ENCODE measurements at regions not wholly inside any gene's neighbourhood (a gene's known extent, or its start where the extent isn't known, plus 50 kb on each side); places are given as distances from the start of the nearest gene placed in this dataset.
"Not testable (repeated sequence)": the region's sequence is repeated elsewhere in the genome, so short reads cannot be mapped to it uniquely, and the experiment has no call there.

GRCh38 chrX:96481831-96482230 lies 202.8 kb upstream of the DIAPH2 start:
- no peak for ATAC-seq

DNA sequence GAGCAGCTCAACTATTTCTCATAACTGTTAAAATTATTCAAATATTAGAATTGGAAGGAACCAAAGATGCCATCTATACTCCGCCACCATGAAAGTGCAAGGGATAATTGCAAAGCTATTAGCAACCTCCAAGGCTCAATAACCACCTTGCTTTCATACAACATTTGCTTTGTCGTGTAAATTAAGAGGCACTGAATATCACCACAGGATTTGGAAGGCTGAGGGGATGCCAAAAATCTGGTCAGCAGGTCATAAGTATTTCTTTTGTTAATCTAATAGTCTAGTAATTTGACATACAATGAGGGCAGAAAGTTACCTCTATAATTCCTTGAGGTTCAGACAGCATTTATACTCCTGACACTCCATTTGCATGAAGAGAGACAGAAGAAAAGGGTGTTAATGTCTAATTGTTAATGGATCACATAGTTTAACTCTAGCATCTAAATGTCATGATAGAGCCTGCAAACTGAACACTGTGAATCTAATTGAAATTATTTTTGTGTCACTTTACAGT lies 200.9 kb upstream of the DIAPH2 start:
- ATAC-seq (no peak), DNase-seq (no peak)
- intact Hi-C loops (cut with micrococcal nuclease): no loop called here

More at GRCh38 chrX:96481831-96482230, 202.8 kb upstream of the DIAPH2 start:
- intact Hi-C loops (cut with micrococcal nuclease): no loop called here
- DNase-seq: no peak

DNA sequence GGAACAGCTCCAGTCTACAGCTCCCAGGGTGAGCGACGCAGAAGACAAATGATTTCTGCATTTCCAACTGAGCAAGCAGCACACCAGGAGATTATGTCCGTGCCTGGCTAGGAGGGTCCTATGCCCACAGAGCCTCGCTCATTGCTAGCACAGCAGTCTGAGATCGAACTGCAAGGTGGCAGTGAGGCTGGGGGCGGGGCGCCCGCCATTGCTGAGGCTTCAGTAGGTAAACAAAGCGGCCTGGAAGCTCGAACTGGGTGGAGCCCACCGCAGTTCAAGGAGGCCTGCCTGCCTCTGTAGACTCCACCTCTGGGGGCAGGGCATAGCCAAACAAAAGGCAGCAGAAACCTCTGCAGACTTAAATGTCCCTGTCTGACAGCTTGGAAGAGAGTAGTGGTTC lies 198.0 kb upstream of the DIAPH2 start:
- DNase-seq; ATAC-seq; intact Hi-C loops (cut with micrococcal nuclease): not testable (repeated sequence)

- intact Hi-C loops (cut with micrococcal nuclease): no loop called here
- no peak for ATAC-seq
- DNase-seq: no peak
Measured at GRCh38 chrX:96502507-96502906, 182.1 kb upstream of the DIAPH2 start.

- DNase-seq, ATAC-seq: not testable (repeated sequence)
- intact Hi-C loops (cut with micrococcal nuclease): loop anchor here (5.0 kb wide), 1 partner anchor 33 kb away; no protein-coding TSS in a partner anchor
Measured at GRCh38 chrX:96529386-96529785, 155.3 kb upstream of the DIAPH2 start.

- DNase-seq (no peak), ATAC-seq (no peak)
- intact Hi-C loops (cut with micrococcal nuclease): no loop called here
Measured at GRCh38 chrX:96538104-96538725, 146.4 kb upstream of the DIAPH2 start.

DNA sequence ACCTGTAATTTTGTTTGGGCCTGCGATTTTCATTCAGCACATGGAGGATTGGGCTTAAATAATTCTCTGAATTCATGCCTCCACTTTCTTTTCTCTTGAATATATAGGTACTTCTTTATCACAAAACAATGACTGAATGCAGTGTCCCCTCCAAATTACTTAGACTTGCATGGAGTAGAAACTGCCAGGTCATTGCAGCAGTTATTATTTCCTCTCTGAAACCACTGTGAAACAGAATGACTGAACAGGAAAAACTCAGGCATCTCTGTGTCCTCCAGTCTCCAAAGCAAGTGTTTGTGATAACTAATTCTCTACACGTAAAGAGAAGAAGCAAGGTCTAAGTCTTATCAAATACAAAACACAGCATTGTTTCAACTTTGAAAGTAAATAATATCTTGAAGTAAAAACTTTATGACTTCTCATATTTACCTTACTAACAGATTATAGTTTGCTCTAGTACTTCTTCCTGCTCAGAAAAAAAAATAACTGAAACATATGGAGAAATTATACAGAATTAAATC lies 144.5 kb upstream of the DIAPH2 start:
- intact Hi-C loops (cut with micrococcal nuclease): no loop called here
- ATAC-seq (no peak), DNase-seq (no peak)

DNA sequence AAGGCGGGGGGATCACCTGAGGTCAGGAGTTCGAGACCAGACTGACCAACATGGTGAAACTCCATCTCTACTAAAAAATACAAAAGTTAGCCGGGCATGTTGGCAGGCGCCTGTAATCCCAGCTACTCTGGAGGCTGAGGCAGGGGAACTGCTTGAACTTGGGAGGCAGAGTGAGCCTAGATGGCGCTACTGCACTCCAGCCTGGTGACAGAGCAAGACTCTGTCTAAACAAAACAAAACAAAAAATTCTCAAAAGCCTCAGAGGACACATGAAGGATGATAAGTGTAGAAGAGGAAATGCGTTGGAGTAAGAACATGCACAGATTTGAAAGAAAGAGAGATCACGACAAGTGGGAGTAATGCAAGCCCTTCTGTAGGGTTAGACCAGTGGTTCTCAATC lies 138.4 kb upstream of the DIAPH2 start:
- DNase-seq; intact Hi-C loops (cut with micrococcal nuclease); ATAC-seq: not testable (repeated sequence)

GRCh38 chrX:96551322-96551872 lies 133.2 kb upstream of the DIAPH2 start:
- no peak for ATAC-seq
- no peak for DNase-seq
- intact Hi-C loops (cut with micrococcal nuclease): no loop called here

- intact Hi-C loops (cut with micrococcal nuclease): no loop called here
- ATAC-seq (no peak), DNase-seq (no peak)
Measured at GRCh38 chrX:96556886-96557285, 127.8 kb upstream of the DIAPH2 start.

- not testable (repeated sequence) for DNase-seq, ATAC-seq
- intact Hi-C loops (cut with micrococcal nuclease): loop anchor here (5.0 kb wide), 1 partner anchor 34 kb away; no protein-coding TSS in a partner anchor
Measured at GRCh38 chrX:96561129-96561528, 123.5 kb upstream of the DIAPH2 start.

GRCh38 chrX:96563646-96564045 lies 121.0 kb upstream of the DIAPH2 start:
- ATAC-seq: no peak
- DNase-seq: no peak
- intact Hi-C loops (cut with micrococcal nuclease): loop anchor here (5.0 kb wide), 1 partner anchor 36 kb away; no protein-coding TSS in a partner anchor

- DNase-seq: no peak
- ATAC-seq: no peak
- intact Hi-C loops (cut with micrococcal nuclease): loop anchor here (5.0 kb wide), 1 partner anchor 37 kb away; no protein-coding TSS in a partner anchor
Measured at GRCh38 chrX:96564595-96564994, 120.0 kb upstream of the DIAPH2 start.

DNA sequence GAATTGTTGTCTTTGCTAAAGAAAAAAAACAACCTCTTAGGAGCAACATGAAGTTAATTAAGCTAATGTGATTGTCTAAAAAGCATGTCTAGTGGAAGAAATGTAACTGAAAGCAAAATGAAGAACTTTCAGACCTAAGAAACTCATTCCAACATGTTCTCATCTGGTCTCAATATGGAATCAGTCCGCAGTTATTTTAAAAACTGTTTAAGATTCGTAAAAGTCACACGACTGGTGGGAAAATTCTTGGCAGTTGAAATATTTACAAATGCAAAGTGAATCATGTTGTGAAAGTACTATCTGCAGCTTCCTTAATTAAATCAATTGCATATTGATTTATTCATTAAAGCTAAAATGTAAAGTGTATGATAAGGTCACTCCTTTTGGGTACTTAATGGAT lies 117.8 kb upstream of the DIAPH2 start:
- intact Hi-C loops (cut with micrococcal nuclease): no loop called here
- ATAC-seq (no peak), DNase-seq (no peak)

DNA sequence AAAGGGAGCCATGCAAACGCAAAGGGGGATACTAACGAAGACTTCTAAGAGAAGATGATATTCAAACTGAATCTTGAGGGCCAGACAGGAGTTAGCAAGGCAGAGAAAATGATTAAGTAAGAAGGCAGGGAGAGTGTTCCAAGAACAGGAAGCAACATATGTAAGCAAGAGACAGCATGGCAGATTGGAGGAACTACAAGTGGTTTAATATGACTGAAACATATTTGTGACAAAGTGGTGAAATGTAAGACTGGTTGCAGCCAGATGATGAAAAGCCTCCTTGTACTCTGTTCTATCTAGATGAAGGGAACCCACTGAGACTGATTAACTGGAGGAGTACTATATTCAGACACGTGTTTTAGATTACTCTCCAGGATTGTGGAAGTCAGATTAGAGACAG lies 116.6 kb upstream of the DIAPH2 start:
- ATAC-seq (no peak), DNase-seq (no peak)
- intact Hi-C loops (cut with micrococcal nuclease): no loop called here

GRCh38 chrX:96569034-96569433 lies 115.6 kb upstream of the DIAPH2 start:
- ATAC-seq (no peak), DNase-seq (no peak)
- intact Hi-C loops (cut with micrococcal nuclease): no loop called here

- intact Hi-C loops (cut with micrococcal nuclease): no loop called here
- DNase-seq: no peak
- ATAC-seq: no peak
Measured at GRCh38 chrX:96575011-96575410, 109.6 kb upstream of the DIAPH2 start.

GRCh38 chrX:96576368-96576767 lies 108.3 kb upstream of the DIAPH2 start:
- ATAC-seq: no peak
- intact Hi-C loops (cut with micrococcal nuclease): no loop called here
- no peak for DNase-seq

GRCh38 chrX:96578781-96579180 lies 105.9 kb upstream of the DIAPH2 start:
- intact Hi-C loops (cut with micrococcal nuclease): no loop called here
- DNase-seq (no peak), ATAC-seq (no peak)

DNA sequence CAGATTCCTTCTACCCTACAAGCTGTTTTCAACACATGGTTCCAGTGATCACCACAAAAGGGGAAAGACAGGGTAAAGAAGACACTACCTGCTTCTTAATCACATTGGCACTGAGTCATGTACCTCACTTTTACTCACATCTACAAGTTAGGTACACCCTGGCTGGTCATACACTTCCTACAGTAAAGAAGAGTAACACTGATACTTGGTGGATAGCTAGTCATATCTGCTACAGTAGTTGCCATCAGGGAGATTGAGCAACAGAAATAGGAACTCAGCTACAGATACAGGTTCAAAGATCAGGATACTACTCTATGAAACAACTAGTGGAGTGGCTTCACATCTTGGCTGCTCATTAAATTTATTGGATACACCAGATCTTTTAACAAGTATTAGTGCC lies 105.4 kb upstream of the DIAPH2 start:
- DNase-seq (no peak), ATAC-seq (no peak)
- intact Hi-C loops (cut with micrococcal nuclease): no loop called here

DNA sequence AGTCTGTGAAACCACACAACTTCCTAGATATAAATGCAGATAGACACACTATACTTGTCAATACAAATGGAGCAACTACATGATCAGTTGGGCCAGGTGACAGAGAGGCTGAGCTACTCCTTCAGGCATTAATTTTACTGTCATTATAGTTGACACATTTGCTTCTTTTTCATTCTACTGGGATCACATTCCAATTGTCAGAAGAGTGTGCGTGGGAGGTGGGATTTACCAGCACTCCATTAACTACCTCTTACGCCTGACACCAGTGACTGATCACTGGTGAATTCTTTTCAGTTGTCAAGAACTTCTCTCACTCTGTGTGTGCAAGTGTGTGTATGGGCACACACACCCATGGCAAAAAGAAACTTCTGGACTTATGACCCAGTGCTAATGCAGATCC lies 94.2 kb upstream of the DIAPH2 start:
- ATAC-seq (no peak), DNase-seq (no peak)
- intact Hi-C loops (cut with micrococcal nuclease): no loop called here

Measured in left ventricle myocardium superior (tissue), 1 donor.